ENCODE measurements at regions not wholly inside any gene's neighbourhood (a gene's known extent, or its start where the extent isn't known, plus 50 kb on each side); places are given as distances from the start of the nearest gene placed in this dataset.
"Not testable (repeated sequence)": the region's sequence is repeated elsewhere in the genome, so short reads cannot be mapped to it uniquely, and the experiment has no call there.

- no peak for DNase-seq
Observed at GRCh38 chr10:3881622-3882021, 96.6 kb upstream of the KLF6 start.

- no peak for DNase-seq
Observed at GRCh38 chr10:3879073-3879472, 94.1 kb upstream of the KLF6 start.

GRCh38 chr10:3877211-3878000 lies 92.4 kb upstream of the KLF6 start:
- no peak for DNase-seq

GRCh38 chr10:3876350-3876962 lies 91.4 kb upstream of the KLF6 start:
- no peak for DNase-seq

- no peak for DNase-seq
Observed at GRCh38 chr10:3875842-3876235, 90.8 kb upstream of the KLF6 start.

- DNase-seq, result no peak
Observed at GRCh38 chr10:3874990-3875841, 90.2 kb upstream of the KLF6 start.

GRCh38 chr10:3874610-3874989 lies 89.6 kb upstream of the KLF6 start:
- DNase-seq, result not testable (repeated sequence)

GRCh38 chr10:3873728-3874461 lies 88.9 kb upstream of the KLF6 start:
- DNase-seq, result no peak

- no peak for DNase-seq
Observed at GRCh38 chr10:3872712-3873329, 87.8 kb upstream of the KLF6 start.

GRCh38 chr10:3871424-3871996 lies 86.5 kb upstream of the KLF6 start:
- DNase-seq, result no peak

GRCh38 chr10:3869036-3869435 lies 84.0 kb upstream of the KLF6 start:
- DNase-seq, result no peak

- no peak for DNase-seq
Observed at GRCh38 chr10:3868271-3868664, 83.3 kb upstream of the KLF6 start.

GRCh38 chr10:3867454-3868270 lies 82.7 kb upstream of the KLF6 start:
- no peak for DNase-seq

- DNase-seq, result no peak
Observed at GRCh38 chr10:3866332-3866731, 81.3 kb upstream of the KLF6 start.

- no peak for DNase-seq
Observed at GRCh38 chr10:3865565-3865964, 80.6 kb upstream of the KLF6 start.

GRCh38 chr10:3861795-3862194 lies 76.8 kb upstream of the KLF6 start:
- no peak for DNase-seq

GRCh38 chr10:3858051-3858845 lies 73.2 kb upstream of the KLF6 start:
- DNase-seq, result no peak

- no peak for DNase-seq
Observed at GRCh38 chr10:3857318-3857717, 72.3 kb upstream of the KLF6 start.

GRCh38 chr10:3856593-3856992 lies 71.6 kb upstream of the KLF6 start:
- no peak for DNase-seq

GRCh38 chr10:3853547-3854303 lies 68.7 kb upstream of the KLF6 start:
- DNase-seq, result no peak
